ENCODE measurements at regions not wholly inside any gene's neighbourhood (a gene's known extent, or its start where the extent isn't known, plus 50 kb on each side); places are given as distances from the start of the nearest gene placed in this dataset.

- no peak for TF ChIP-seq GATA2 (IDR thresholded peaks at IDR 0.05; ENCODE audit: low read depth, low read length)
- TF ChIP-seq GATA3 (IDR thresholded peaks at IDR 0.05; ENCODE audit: low read depth, low read length) = no peak
Observed at GRCh38 chr3:164155400-164155799, 922.9 kb downstream of the SI start.

Data from SH-SY5Y (cell line).